GM12878 (cell line): ENCODE measurements at regions not wholly inside any gene's neighbourhood (a gene's known extent, or its start where the extent isn't known, plus 50 kb on each side); places are given as distances from the start of the nearest gene placed in this dataset.

Experiments used
- ATAC-seq: fragments of 200-7000 bp; cut with Tn5 transposase; 3 replicates; pipeline ENCODE4 v1.9.1; 2020; ENCODE audit warnings: mild to moderate bottlenecking, moderate library complexity
- BruUV-seq: library from RNA; stranded (reverse); fragments of 400-500 nt; replicated peaks from 2 replicates; lab custom pipeline; 2021; lab: Mats Ljungman, UMichigan
- CTCF ChIA-PET: fragments of 300-600 bp; sonication (Branson Sonifier 250); formaldehyde crosslinking; extraction: SDS; loops from one replicate; lab custom pipeline; 2021; ENCODE audit warnings: inconsistent platforms; lab: Yijun Ruan, JAX
- POLR2A ChIA-PET: fragments of 350-600 bp; formaldehyde crosslinking; extraction: SDS; loops from one replicate; lab custom pipeline; 2021; ENCODE audit warnings: inconsistent platforms; lab: Charles Lee
- RAD21 ChIA-PET: fragments of 300-600 bp; sonication (Branson Sonifier 250); formaldehyde crosslinking; loops from one replicate; lab custom pipeline; 2023; ENCODE audit warnings: antibody characterized with exemption; ENCODE audit not compliant: unreplicated experiment; lab: Charles Lee
- SMC1A ChIA-PET: fragments of 300-600 bp; sonication (Branson Sonifier 250); formaldehyde crosslinking; loops from one replicate; lab custom pipeline; 2023; ENCODE audit not compliant: unreplicated experiment, uncharacterized antibody; lab: Charles Lee
- DNase-seq: peaks from one replicate; pipeline ENCODE4 v3.0.0-alpha.2; 2011; ENCODE audit warnings: low read depth, low spot score
- FAIRE-seq: peaks from 3 replicates; lab custom pipeline; 2011; peaks lifted over from hg19 to GRCh38; lab: Jason Lieb, UNC
- H2AFZ ChIP-seq: 2 replicates; pipeline ENCODE4 v1.6.0; 2011; ENCODE audit warnings: low read depth, low read length, control low read depth; ENCODE audit not compliant: control insufficient read depth
- H3K27ac ChIP-seq: 2 replicates; pipeline ENCODE4 v1.5.1; 2011; ENCODE audit warnings: control low read depth; ENCODE audit not compliant: control insufficient read depth, insufficient read depth
- H3K27me3 ChIP-seq, 2 experiments: replicated peaks in 1 of 2; 2 replicates each; pipeline versions ENCODE4 v1.6.0 to v1.6.1; 2011; ENCODE audit warnings: low read length in 1 of 2; ENCODE audit not compliant: control insufficient read depth in 2 of 2, insufficient read depth in 2 of 2
- H3K36me3 ChIP-seq, 2 experiments: 2 replicates each; pipeline ENCODE4 v1.5.1; 2011; ENCODE audit warnings: low read length in 1 of 2; ENCODE audit not compliant: control insufficient read depth in 2 of 2, insufficient read depth in 2 of 2
- H3K4me1 ChIP-seq: 2 replicates; pipeline ENCODE4 v1.6.1; 2011; ENCODE audit warnings: mild to moderate bottlenecking, low read length, moderate library complexity, mixed read lengths; ENCODE audit not compliant: control insufficient read depth, insufficient read depth
- H3K4me2 ChIP-seq: 2 replicates; pipeline ENCODE4 v1.6.0; 2011; ENCODE audit warnings: control low read depth; ENCODE audit not compliant: control insufficient read depth, insufficient read depth
- H3K4me3 ChIP-seq: fragments of 200-600 bp; sonication (generic); 2 replicates; pipeline ENCODE4 v1.5.1; 2016
- H3K79me2 ChIP-seq: 2 replicates; pipeline ENCODE4 v1.6.0; 2011; ENCODE audit warnings: low read length; ENCODE audit not compliant: control insufficient read depth, insufficient read depth
- H3K9ac ChIP-seq: 2 replicates; pipeline ENCODE4 v1.8.0; 2011; ENCODE audit warnings: low read length, control low read depth, mixed read lengths; ENCODE audit not compliant: control insufficient read depth, insufficient read depth
- H3K9me3 ChIP-seq: replicated peaks from 3 replicates; pipeline ENCODE4 v1.5.1; 2011; ENCODE audit warnings: mild to moderate bottlenecking, low read length; ENCODE audit not compliant: control insufficient read depth, insufficient read depth
- H4K20me1 ChIP-seq: 2 replicates; pipeline ENCODE4 v1.6.0; 2011; ENCODE audit not compliant: control insufficient read depth, insufficient read depth
- ASH2L ChIP-seq: fragments of 300-600, 200-600 bp; sonication (generic); IDR thresholded peaks from 2 replicates; pipeline ENCODE4 v1.6.1; 2017; ENCODE audit warnings: low read depth, mild to moderate bottlenecking, borderline replicate concordance
- RELA ChIP-seq: fragments of 450-650 bp; IDR thresholded peaks from 2 replicates; pipeline ENCODE4 v1.8.0; 2014; ENCODE audit warnings: borderline replicate concordance; ENCODE audit not compliant: partially characterized antibody
- STAT3 ChIP-seq: IDR thresholded peaks from 2 replicates; pipeline ENCODE4 v1.6.1; 2011; ENCODE audit warnings: low read depth, low read length, improper control_type of control experiment
- WGBS: methylation state at CpG from one replicate; pipeline ENCODE4 v1.1.6; 2016; ENCODE audit warnings: low lambda C conversion rate; ENCODE audit not compliant: insufficient replicate concordance, insufficient coverage; ENCODE audit errors: missing lambda C conversion rate; 5-methylcytosine and 5-hydroxymethylcytosine counted together
- in situ Hi-C: fragments of 300-500 bp; cut with MboI; formaldehyde crosslinking; loops from 9 replicates; pipeline ENCODE4 v1.14.3; 2018; ENCODE audit warnings: mixed read lengths
- intact Hi-C: fragments of 100-400 bp; cut with micrococcal nuclease; formaldehyde crosslinking; loops from one replicate; pipeline ENCODE4 v1.14.2; 2022; ENCODE audit not compliant: unreplicated experiment

GRCh38 chr18:10404168-10404567 lies 50.3 kb upstream of the APCDD1 start:
- no TSS peak for BruUV-seq
- SMC1A ChIA-PET, result no interaction called here
- 41% methylated on average over 9 of the region's 9 CpGs for WGBS
- TF ChIP-seq STAT3 (no peak), ASH2L (no peak), RELA (no peak)
- H3K79me2 ChIP-seq, result no peaks in the 10 kb centered on the region
- in situ Hi-C loops, result no loop called here
- FAIRE-seq (no peak), DNase-seq (no peak), ATAC-seq (no peak)
- H3K4me1 ChIP-seq, result no peaks in the 10 kb centered on the region
- CTCF ChIA-PET, result no interaction called here
- no peaks in the 10 kb centered on the region for H4K20me1 ChIP-seq
- no peak overlapping the region for H2AFZ ChIP-seq
- H3K9ac ChIP-seq, result no peak overlapping the region
- no peak overlapping the region for H3K4me2 ChIP-seq
- POLR2A ChIA-PET, result no interaction called here
- RAD21 ChIA-PET, result no interaction called here
- H3K36me3 ChIP-seq, result no peaks in the 10 kb centered on the region
- H3K27ac ChIP-seq, result no peak overlapping the region
- H3K9me3 ChIP-seq, result no peaks in the 10 kb centered on the region
- intact Hi-C loops, result no loop called here
- H3K27me3 ChIP-seq, result no peaks in the 10 kb centered on the region; a peak in 2 of 4 replicates
- no peak overlapping the region for H3K4me3 ChIP-seq
